HuH-7 (cell line): ENCODE measurements at regions not wholly inside any gene's neighbourhood (a gene's known extent, or its start where the extent isn't known, plus 50 kb on each side); places are given as distances from the start of the nearest gene placed in this dataset.

Source experiments
- DNase-seq: peaks from one replicate; pipeline ENCODE4 v3.0.0; 2011; ENCODE audit warnings: low spot score

DNA sequence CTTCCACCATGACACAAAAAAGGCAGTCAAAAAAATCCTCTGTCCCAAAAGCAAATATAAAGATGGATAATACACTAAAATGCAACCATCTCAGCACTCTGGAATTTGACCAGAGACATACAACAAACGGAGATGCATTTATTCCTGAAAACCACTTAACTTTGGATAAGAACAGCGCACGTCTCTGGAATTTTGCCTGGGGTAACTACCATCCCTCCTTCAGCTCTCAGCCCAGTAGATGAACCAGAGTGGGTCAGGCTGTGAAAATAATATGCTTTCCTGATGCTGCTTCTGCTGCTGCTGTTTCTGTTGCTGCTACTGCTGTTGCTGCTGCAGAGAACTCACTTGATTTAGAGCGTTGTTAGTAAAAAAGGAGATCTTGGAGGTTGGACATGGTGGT is 133.8 kb upstream of the ACVR2A start:
- DNase-seq = no peak

DNA sequence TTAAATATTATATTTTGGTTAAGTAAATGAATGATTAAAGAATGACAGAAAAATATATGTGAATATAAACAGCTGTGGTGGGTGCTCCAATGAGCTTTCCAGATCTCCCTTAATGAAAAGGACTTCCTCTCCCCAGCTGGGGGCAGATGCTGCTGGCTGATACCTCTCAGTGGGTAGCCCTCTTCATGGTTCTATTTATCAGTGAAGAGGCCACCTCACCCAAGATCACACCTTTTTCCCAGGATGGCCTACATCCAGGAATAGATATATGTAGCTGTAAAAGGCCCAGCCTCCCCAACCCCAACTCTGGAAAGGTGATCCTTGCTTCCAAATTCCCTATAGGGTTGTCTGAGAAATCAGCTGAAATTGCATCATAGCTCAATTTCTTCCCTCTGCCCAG is 135.2 kb upstream of the ACVR2A start:
- no peak for DNase-seq

GRCh38 chr2:147703171-147703570 is 141.7 kb upstream of the ACVR2A start:
- DNase-seq = no peak

GRCh38 chr2:147698166-147698565 is 146.7 kb upstream of the ACVR2A start:
- no peak for DNase-seq

GRCh38 chr2:147696426-147696825 is 148.4 kb upstream of the ACVR2A start:
- no peak for DNase-seq

DNA sequence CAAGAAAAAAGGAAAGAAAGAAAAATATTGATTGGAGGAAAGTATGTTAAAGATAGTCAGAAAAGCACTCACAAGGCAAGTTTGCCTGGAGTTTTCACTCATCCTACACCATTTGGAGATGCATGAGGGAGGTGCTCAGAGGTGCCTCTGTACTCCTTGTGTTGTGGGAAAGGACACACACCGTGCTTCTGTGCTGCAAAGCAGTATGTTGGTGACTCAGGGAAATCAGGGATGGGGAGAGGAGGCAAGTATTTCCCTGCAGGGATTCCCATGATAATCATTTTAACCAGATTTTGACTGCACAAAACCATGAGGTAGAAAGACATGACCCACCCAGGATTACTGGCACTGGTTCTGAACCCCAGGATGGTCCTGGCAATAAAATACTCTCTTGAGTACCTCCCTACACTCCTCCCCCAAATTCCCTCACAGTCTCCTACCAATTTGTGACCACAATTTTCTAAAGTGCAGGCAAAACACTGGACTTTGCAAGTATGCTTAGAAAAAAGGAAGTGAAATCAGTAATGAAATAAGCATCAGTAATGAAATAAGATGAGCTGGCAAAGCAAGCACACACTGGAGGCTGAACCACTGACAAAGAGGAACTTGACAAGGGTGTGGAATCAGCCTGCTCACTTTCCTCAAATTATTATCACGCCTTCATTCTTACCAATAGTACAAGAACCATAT is 155.5 kb upstream of the ACVR2A start:
- no peak for DNase-seq

DNA sequence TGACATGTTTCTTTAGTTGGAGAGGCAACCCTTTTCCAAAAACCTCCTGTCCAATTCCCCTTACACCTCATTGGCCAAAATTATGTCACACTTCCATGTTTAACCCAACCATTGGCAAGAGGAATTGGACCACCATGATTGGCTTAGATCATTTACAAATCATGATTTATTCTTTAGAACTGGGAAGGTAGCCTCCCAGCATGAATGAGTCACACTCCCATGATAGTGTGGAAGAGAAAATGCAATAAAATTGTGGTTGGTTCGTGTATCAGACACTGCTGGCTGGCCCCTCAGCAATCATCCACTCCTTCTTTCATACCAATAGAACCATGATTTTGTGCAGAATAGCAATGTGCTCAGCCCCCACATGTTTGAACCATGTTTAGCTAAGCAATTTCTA is 156.6 kb upstream of the ACVR2A start:
- DNase-seq = no peak

- DNase-seq = no peak
Observed at GRCh38 chr2:147686365-147686764, 158.5 kb upstream of the ACVR2A start.

DNA sequence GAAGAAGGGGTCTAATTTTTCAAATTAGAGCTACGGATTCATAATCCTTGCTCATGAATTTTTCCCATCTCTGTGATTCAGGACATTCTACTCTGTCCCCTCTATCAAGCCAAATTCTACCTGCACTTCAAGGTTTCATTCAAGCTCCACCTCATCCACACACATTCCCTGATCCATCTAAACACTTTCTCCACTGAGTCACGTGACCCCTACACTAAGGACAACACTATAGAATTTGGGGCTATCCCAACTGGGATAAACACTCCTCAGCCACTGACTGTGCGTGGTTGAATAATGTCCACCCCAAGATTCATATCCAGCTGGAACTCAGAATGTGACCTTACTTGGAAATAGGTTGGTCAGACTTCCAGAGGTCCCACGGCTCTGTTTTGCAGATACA is 159.9 kb upstream of the ACVR2A start:
- no peak for DNase-seq

- no peak for DNase-seq
Observed at GRCh38 chr2:147683380-147683779, 161.4 kb upstream of the ACVR2A start.

GRCh38 chr2:147681093-147681492 is 163.7 kb upstream of the ACVR2A start:
- no peak for DNase-seq

- DNase-seq = no peak
Observed at GRCh38 chr2:147679955-147680531, 164.8 kb upstream of the ACVR2A start.

DNA sequence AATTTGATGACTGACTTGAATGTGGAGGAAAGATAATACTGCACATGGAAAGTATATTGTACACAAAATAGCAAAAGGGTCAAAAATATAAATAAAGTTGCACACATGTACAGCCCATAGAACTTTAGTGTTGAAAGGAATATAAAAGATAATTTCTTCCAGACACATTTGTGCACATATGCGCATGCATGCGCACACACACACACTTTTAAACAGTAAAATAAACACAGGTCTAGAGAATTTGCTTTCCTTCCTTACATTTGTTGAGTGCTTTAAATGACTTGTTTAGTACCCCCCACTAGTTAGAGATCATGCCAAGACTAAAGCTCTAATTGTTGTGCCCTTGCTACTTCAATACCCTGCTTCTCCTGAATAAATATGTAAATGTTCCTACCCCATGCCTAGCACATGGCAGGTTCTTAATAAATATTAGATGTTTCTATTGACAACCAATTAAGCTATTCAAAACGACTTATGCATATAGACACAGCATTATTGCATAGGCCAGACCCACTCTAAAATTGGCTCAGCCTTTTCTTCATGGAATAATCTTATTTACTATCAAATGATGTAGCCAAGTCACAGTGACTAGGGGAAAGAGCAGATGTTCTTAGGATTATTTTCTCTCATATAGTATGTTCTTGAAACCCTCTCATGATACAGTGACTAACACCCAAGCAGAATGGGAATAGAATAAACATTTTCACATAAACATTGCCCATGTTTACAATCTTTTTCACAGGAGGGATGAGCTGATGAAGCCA is 165.5 kb upstream of the ACVR2A start:
- no peak for DNase-seq

DNA sequence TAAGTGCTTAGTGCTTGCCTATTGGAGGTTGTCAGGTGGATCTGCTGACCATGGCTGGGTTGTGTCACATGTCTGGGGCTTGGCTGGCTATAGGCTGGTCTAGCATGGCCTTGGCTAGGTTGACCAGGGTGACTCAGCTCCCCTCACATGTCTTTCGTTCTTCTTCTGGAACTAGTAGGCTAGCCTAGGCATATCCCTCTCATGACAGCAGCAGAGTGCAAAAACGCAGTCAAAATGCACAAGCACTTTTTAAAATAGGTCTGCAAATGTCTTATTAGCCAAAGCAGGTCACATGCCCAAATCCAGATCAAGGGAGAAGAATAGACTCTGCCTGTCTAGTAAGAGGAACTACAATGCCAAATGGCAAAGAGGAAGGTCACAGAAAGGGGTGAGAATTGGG is 179.7 kb upstream of the ACVR2A start:
- no peak for DNase-seq

DNA sequence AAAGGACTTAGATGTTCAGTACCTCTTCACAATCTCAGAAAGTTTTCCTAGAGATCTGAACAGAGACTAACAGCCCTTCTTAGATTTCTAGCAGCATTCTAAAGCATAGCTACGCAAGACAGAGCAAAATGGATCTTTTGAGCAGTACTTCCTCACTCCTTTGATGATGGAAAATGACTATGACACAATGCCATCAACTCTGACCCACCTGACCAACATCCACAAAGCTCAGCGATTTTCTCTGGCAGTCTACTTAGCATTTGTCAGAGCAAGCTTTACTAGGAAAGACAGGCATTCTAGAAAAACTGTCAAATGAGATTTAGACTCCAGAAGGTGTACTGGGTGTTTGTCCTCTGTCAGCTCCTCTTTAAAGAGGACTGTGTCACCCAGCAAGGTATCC is 180.9 kb upstream of the ACVR2A start:
- DNase-seq = no peak

GRCh38 chr2:147663153-147663961 is 181.5 kb upstream of the ACVR2A start:
- no peak for DNase-seq

DNA sequence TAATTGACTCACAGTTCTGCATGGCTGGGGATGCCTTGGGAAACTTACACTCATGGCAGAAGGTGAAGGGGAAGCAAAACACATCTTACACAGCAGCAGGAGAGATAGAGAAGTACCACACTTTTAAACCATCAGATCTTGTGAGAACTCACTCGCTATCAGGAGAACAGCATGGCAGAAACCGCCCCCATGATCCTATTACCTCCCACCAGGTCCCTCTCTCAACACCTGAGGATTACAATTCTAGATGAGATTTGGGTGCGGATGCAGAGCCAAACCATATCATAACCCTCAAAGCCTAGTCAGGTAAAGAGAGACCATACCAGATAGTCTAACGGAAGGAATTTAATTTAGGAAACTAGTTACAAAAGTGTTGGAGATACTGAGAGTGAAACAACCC is 182.6 kb upstream of the ACVR2A start:
- no peak for DNase-seq

GRCh38 chr2:147660680-147661079 is 184.1 kb upstream of the ACVR2A start:
- no peak for DNase-seq

DNA sequence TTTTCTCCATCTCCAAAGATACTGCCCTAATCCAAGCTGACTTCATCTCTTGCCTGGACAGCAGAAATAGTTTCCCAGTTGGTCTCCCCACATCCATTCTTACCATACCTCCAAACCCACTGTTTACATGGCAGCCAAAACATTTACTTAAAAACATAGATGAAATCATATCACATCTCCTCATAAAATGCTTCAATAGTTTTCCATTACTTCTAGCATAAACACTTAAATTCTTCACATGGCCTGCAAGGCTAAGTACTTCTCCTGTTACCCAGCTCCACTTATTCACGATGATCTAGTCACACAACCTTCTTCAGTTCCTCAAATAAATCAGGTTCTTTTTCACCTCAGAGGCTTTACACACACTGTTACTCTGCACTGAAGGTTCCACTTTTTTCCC is 185.8 kb upstream of the ACVR2A start:
- no peak for DNase-seq

GRCh38 chr2:147657086-147658000 is 187.5 kb upstream of the ACVR2A start:
- DNase-seq = no peak

DNA sequence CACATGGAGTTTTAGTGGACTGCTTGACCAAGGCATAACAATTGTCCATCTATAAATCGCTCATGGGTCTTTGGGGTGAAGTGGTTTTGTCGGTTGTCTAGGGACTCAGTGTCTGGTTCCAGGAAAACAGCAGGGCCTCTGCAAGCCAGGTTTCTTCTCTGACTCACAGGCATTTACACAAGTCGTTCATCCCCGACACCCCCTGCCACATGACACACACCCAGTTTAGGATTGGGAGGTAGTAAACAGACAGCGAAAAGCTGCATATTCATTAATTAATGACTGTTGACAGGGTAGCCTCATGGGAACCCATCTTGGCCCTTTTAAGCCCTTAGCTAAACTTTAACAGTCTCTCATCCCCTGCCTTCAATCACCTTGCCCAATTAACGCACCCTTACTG is 194.8 kb upstream of the ACVR2A start:
- no peak for DNase-seq

GRCh38 chr2:147649286-147649685 is 195.5 kb upstream of the ACVR2A start:
- no peak for DNase-seq
